GM23338 (cell line): ENCODE measurements at regions not wholly inside any gene's neighbourhood (a gene's known extent, or its start where the extent isn't known, plus 50 kb on each side); places are given as distances from the start of the nearest gene placed in this dataset.

ENCODE experiments used
- ATAC-seq: fragments of 200-7000 bp; cut with Tn5 transposase; 3 replicates; pipeline ENCODE4 v1.9.1; 2020
- DNase-seq: peaks from one replicate; pipeline ENCODE4 v3.0.0-alpha.2; 2015; ENCODE audit warnings: low spot score
- H2AFZ ChIP-seq: fragments of 200-600 bp; sonication (generic); 2 replicates; pipeline ENCODE4 v1.8.0; 2016; ENCODE audit warnings: antibody characterized with exemption, mild to moderate bottlenecking, moderate library complexity
- H3F3A ChIP-seq: fragments of 200-600 bp; sonication (generic); replicated peaks from 2 replicates; pipeline ENCODE4 v1.8.0; 2017; ENCODE audit warnings: antibody characterized with exemption, mixed run types, low read depth
- H3K27ac ChIP-seq: fragments of 200-600 bp; sonication (generic); 2 replicates; pipeline ENCODE4 v1.6.1; 2016; ENCODE audit warnings: low read depth
- H3K27me3 ChIP-seq: fragments of 200-600 bp; sonication (generic); 2 replicates; pipeline ENCODE4 v1.8.0; 2016; ENCODE audit warnings: mild to moderate bottlenecking, mixed run types, moderate library complexity; ENCODE audit not compliant: insufficient read depth
- H3K36me3 ChIP-seq: fragments of 200-600 bp; sonication (generic); 2 replicates; pipeline ENCODE4 v1.8.0; 2016; ENCODE audit warnings: mild to moderate bottlenecking; ENCODE audit not compliant: insufficient read depth
- H3K4me1 ChIP-seq: fragments of 200-600 bp; sonication (generic); 2 replicates; pipeline ENCODE4 v1.8.0; 2016; ENCODE audit warnings: mild to moderate bottlenecking, moderate library complexity; ENCODE audit not compliant: insufficient read depth
- H3K4me2 ChIP-seq: fragments of 200-600 bp; sonication (generic); 2 replicates; pipeline ENCODE4 v1.7.1; 2017; ENCODE audit warnings: mixed run types
- H3K4me3 ChIP-seq: fragments of 200-600 bp; sonication (generic); 2 replicates; pipeline ENCODE4 v1.6.1; 2016; ENCODE audit warnings: mixed run types
- H3K79me2 ChIP-seq: fragments of 200-600 bp; sonication (generic); replicated peaks from 2 replicates; pipeline ENCODE4 v1.8.0; 2017; ENCODE audit warnings: mild to moderate bottlenecking; ENCODE audit not compliant: insufficient read depth
- H3K9me2 ChIP-seq: fragments of 200-600 bp; sonication (generic); 2 replicates; pipeline ENCODE4 v1.8.0; 2017; ENCODE audit not compliant: insufficient read depth
- H4K20me1 ChIP-seq: fragments of 200-600 bp; sonication (generic); replicated peaks from 2 replicates; pipeline ENCODE4 v1.8.0; 2017; ENCODE audit warnings: mild to moderate bottlenecking; ENCODE audit not compliant: insufficient read depth
- H3K27ac Mint-ChIP-seq: 2 replicates; pipeline ENCODE4 v1.8.0; 2020; ENCODE audit warnings: inconsistent platforms, mild to moderate bottlenecking, moderate library complexity, mixed read lengths
- H3K27me3 Mint-ChIP-seq: 3 replicates; pipeline ENCODE4 v1.8.0; 2022; ENCODE audit warnings: low read depth, mild to moderate bottlenecking, moderate library complexity, mixed read lengths, inconsistent platforms; ENCODE audit not compliant: insufficient read depth, poor library complexity
- H3K36me3 Mint-ChIP-seq: 3 replicates; pipeline ENCODE4 v1.8.0; 2021; ENCODE audit warnings: low read depth, mild to moderate bottlenecking, inconsistent platforms, moderate library complexity, mixed read lengths
- H3K4me1 Mint-ChIP-seq: 3 replicates; pipeline ENCODE4 v1.8.0; 2020; ENCODE audit warnings: mild to moderate bottlenecking, inconsistent platforms, mixed read lengths
- H3K4me3 Mint-ChIP-seq: 3 replicates; pipeline ENCODE4 v1.8.0; 2021; ENCODE audit warnings: moderate library complexity, mild to moderate bottlenecking, inconsistent platforms, mixed read lengths
- H3K9me3 Mint-ChIP-seq: 3 replicates; pipeline ENCODE4 v1.8.0; 2020; ENCODE audit warnings: moderate library complexity, mild to moderate bottlenecking, inconsistent platforms, mixed read lengths
- CREB1 ChIP-seq: fragments of 250-450 bp; sonication (Bioruptor Pico); IDR thresholded peaks from 2 replicates; pipeline ENCODE4 v1.5.0; 2020; ENCODE audit warnings: low read depth, mild to moderate bottlenecking, moderate library complexity
- ETS1 ChIP-seq: IDR thresholded peaks from 2 replicates; pipeline ENCODE4 v1.6.1; 2016; ENCODE audit warnings: antibody characterized with exemption
- EZH2 ChIP-seq: fragments of 200-600 bp; sonication (generic); IDR thresholded peaks from one replicate; pipeline ENCODE4 v1.8.0; 2017; ENCODE audit warnings: antibody characterized with exemption, mild to moderate bottlenecking, low read depth; ENCODE audit not compliant: unreplicated experiment
- EZH2phosphoT487 ChIP-seq: fragments of 200-600 bp; sonication (generic); IDR thresholded peaks from one replicate; pipeline ENCODE4 v1.8.1; 2018; ENCODE audit warnings: antibody characterized with exemption; ENCODE audit not compliant: unreplicated experiment
- JUNB ChIP-seq: IDR thresholded peaks from one replicate; pipeline ENCODE4 v1.6.1; 2016; ENCODE audit warnings: antibody characterized with exemption; ENCODE audit not compliant: unreplicated experiment
- NANOG ChIP-seq: IDR thresholded peaks from 2 replicates; pipeline ENCODE4 v1.6.1; 2016; ENCODE audit warnings: antibody characterized with exemption, borderline replicate concordance
- POLR2AphosphoS5 ChIP-seq: IDR thresholded peaks from 2 replicates; pipeline ENCODE4 v1.6.1; 2016; ENCODE audit warnings: antibody characterized with exemption, low read depth
- REST ChIP-seq: IDR thresholded peaks from one replicate; pipeline ENCODE4 v1.6.1; 2018; ENCODE audit warnings: antibody characterized with exemption; ENCODE audit not compliant: unreplicated experiment
- STAT1 ChIP-seq: IDR thresholded peaks from one replicate; pipeline ENCODE4 v1.6.1; 2016; ENCODE audit warnings: antibody characterized with exemption; ENCODE audit not compliant: unreplicated experiment
- ZNF114 ChIP-seq: fragments of 250-450 bp; sonication (Bioruptor Pico); IDR thresholded peaks from 2 replicates; pipeline ENCODE4 v1.5.0; 2020; ENCODE audit warnings: mild to moderate bottlenecking, moderate library complexity
- ZNF331 ChIP-seq: fragments of 250-450 bp; sonication (Bioruptor Pico); IDR thresholded peaks from 2 replicates; pipeline ENCODE4 v1.5.0; 2020; ENCODE audit warnings: low read depth, mild to moderate bottlenecking, moderate library complexity
- ZNF462 ChIP-seq: fragments of 250-450 bp; sonication (Bioruptor Pico); IDR thresholded peaks from 2 replicates; pipeline ENCODE4 v1.5.0; 2020; ENCODE audit warnings: mild to moderate bottlenecking, moderate library complexity

- H3K27me3 ChIP-seq = no peaks in the 10 kb centered on the region
- ATAC-seq = no peak
- no peak for TF ChIP-seq POLR2AphosphoS5
- no peak overlapping the region for H3K27ac ChIP-seq
- no peak overlapping the region for H3K4me2 ChIP-seq
- H2AFZ ChIP-seq = peak overlapping the region; percentile 11; the same call in 1 of the 2 replicates
- H3K4me3 ChIP-seq = no peak overlapping the region
- no peaks in the 10 kb centered on the region for H3K4me1 ChIP-seq
- peaks cover 2% of the 10 kb centered on the region for H3K27me3 Mint-ChIP-seq
- H3K36me3 Mint-ChIP-seq = no peaks in the 10 kb centered on the region
- H3K9me2 ChIP-seq = 0 out of 2 replicates have a peak, but pooled peaks cover 5% of the 10 kb centered on the region
- H3K79me2 ChIP-seq = no peaks in the 10 kb centered on the region
- peaks cover 9% of the 10 kb centered on the region; the same call in 2 of the 3 replicates for H3K9me3 Mint-ChIP-seq
- no peak for DNase-seq
- H3K36me3 ChIP-seq = no peaks in the 10 kb centered on the region; the same call in 1 of the 2 replicates
- H3K4me1 Mint-ChIP-seq = peaks cover 4% of the 10 kb centered on the region; the same call in 2 of the 3 replicates
- no peaks in the 10 kb centered on the region for H4K20me1 ChIP-seq
- H3F3A ChIP-seq = no peaks in the 10 kb centered on the region
- no peak overlapping the region for H3K4me3 Mint-ChIP-seq
- H3K27ac Mint-ChIP-seq = no peak overlapping the region
These were observed 1106.6 kb downstream of the TBL1XR1 start for GRCh38 chr3:176090727-176091126.

- no peak for DNase-seq
- Histone ChIP-seq H4K20me1 (no peaks in the 10 kb centered on the region), H3K4me3 (no peak overlapping the region), H3K27ac (no peak overlapping the region), H3K36me3 (no peaks in the 10 kb centered on the region; the same call in 1 of the 2 replicates), H3K9me2 (0 out of 2 replicates have a peak, but pooled peaks cover 5% of the 10 kb centered on the region), H3K79me2 (no peaks in the 10 kb centered on the region), H3K27me3 (no peaks in the 10 kb centered on the region), H2AFZ (peak overlapping the region; percentile 57; the same call in 1 of the 2 replicates), H3K4me2 (no peak overlapping the region), H3K4me1 (no peaks in the 10 kb centered on the region), H3F3A (no peaks in the 10 kb centered on the region)
- ATAC-seq = no peak
- Mint-ChIP-seq H3K27ac (no peak overlapping the region), H3K4me1 (peaks cover 4% of the 10 kb centered on the region; the same call in 2 of the 3 replicates), H3K9me3 (peaks cover 9% of the 10 kb centered on the region; the same call in 2 of the 3 replicates), H3K36me3 (no peaks in the 10 kb centered on the region), H3K4me3 (no peak overlapping the region), H3K27me3 (peaks cover 2% of the 10 kb centered on the region)
- no peak for TF ChIP-seq REST
- no peak for TF ChIP-seq EZH2phosphoT487
- TF ChIP-seq EZH2 = no peak
- TF ChIP-seq ZNF462 (CRISPR knock-in tag) = no peak
- TF ChIP-seq ETS1 = no peak
- no peak for TF ChIP-seq CREB1 (CRISPR knock-in tag)
- no peak for TF ChIP-seq JUNB
- TF ChIP-seq POLR2AphosphoS5 = no peak
- no peak for TF ChIP-seq ZNF114 (CRISPR knock-in tag)
- no peak for TF ChIP-seq STAT1
- no peak for TF ChIP-seq NANOG
- no peak for TF ChIP-seq ZNF331 (CRISPR knock-in tag)
These were observed 1108.3 kb downstream of the TBL1XR1 start for GRCh38 chr3:176088962-176089383.
